ENCODE measurements at regions not wholly inside any gene's neighbourhood (a gene's known extent, or its start where the extent isn't known, plus 50 kb on each side); places are given as distances from the start of the nearest gene placed in this dataset.

- TF ChIP-seq KAT2A (conservative IDR thresholded peaks at IDR 0.05; ENCODE audit: control insufficient read depth, low read depth, low read length): no peak
- TF ChIP-seq SUZ12 (IDR thresholded peaks at IDR 0.05; ENCODE audit: unreplicated experiment): no peak
- no peak for TF ChIP-seq MTA2 (IDR thresholded peaks at IDR 0.05; ENCODE audit: low read depth)
Observed at GRCh38 chr16:73797115-73797514, 499.5 kb upstream of the PSMD7 start (continued).

- no TSS peak for BruUV-seq (replicated peaks)
- CTCF ChIA-PET: no interaction called here
- ATAC-seq (no peak), DNase-seq (ENCODE audit: low read depth, low spot score) (no peak), FAIRE-seq (no peak)
- SMC1A ChIA-PET (ENCODE audit: uncharacterized antibody, unreplicated experiment): no interaction called here
- no peaks in the 10 kb centered on the region for H3K9me3 ChIP-seq (replicated peaks; ENCODE audit: control insufficient read depth, insufficient read depth, low read length)
- no peaks in the 10 kb centered on the region for H3K36me3 ChIP-seq (ENCODE audit: control insufficient read depth in 2 of 2, insufficient read depth in 2 of 2, low read length in 1 of 2)
- H3K79me2 ChIP-seq (ENCODE audit: control insufficient read depth, insufficient read depth, low read length): no peaks in the 10 kb centered on the region
- no peak overlapping the region for H3K4me2 ChIP-seq (ENCODE audit: control insufficient read depth, insufficient read depth)
- H2AFZ ChIP-seq (ENCODE audit: control insufficient read depth, low read depth, low read length): no peak overlapping the region
- no peak overlapping the region for H3K27ac ChIP-seq (ENCODE audit: control insufficient read depth, insufficient read depth)
- no peak for TF ChIP-seq SIX5 (IDR thresholded peaks at IDR 0.05; ENCODE audit: low read depth, low read length, severe bottlenecking)
- TF ChIP-seq IKZF2 (IDR thresholded peaks at IDR 0.05): no peak
- TF ChIP-seq MEF2A (IDR thresholded peaks at IDR 0.05; ENCODE audit: insufficient read depth, low read depth, low read length): no peak
- TF ChIP-seq HDGF (IDR thresholded peaks at IDR 0.05): no peak
- TF ChIP-seq ZBED1 (IDR thresholded peaks at IDR 0.05; ENCODE audit: borderline replicate concordance): no peak
- POLR2A ChIA-PET: no interaction called here
- H3K4me3 ChIP-seq: no peak overlapping the region
- no peaks in the 10 kb centered on the region for H3K4me1 ChIP-seq (ENCODE audit: control insufficient read depth, insufficient read depth, low read length)
- H3K27me3 ChIP-seq (replicated peaks in 1 of 2; ENCODE audit: control insufficient read depth in 2 of 2, insufficient read depth in 2 of 2, low read length in 1 of 2): no peaks in the 10 kb centered on the region
- RAD21 ChIA-PET (ENCODE audit: unreplicated experiment): no interaction called here
- in situ Hi-C loops (cut with MboI) (no loop called here), intact Hi-C loops (cut with micrococcal nuclease; ENCODE audit: unreplicated experiment) (no loop called here)
- no peak overlapping the region for H3K9ac ChIP-seq (ENCODE audit: control insufficient read depth, insufficient read depth, low read length)
- H4K20me1 ChIP-seq (ENCODE audit: control insufficient read depth, insufficient read depth): no peaks in the 10 kb centered on the region
- 53% methylated on average over 4 of the region's 4 CpGs for WGBS (ENCODE audit: insufficient coverage, insufficient replicate concordance, low lambda C conversion rate, missing lambda C conversion rate)
Observed at GRCh38 chr16:73796241-73796640, 500.4 kb upstream of the PSMD7 start.

GRCh38 chr16:73794994-73795393, 501.6 kb upstream of the PSMD7 start:
- 57% methylated on average over 3 of the region's 3 CpGs for WGBS (ENCODE audit: insufficient coverage, insufficient replicate concordance, low lambda C conversion rate, missing lambda C conversion rate)
- Histone ChIP-seq H4K20me1 (ENCODE audit: control insufficient read depth, insufficient read depth) (no peaks in the 10 kb centered on the region), H3K79me2 (ENCODE audit: control insufficient read depth, insufficient read depth, low read length) (no peaks in the 10 kb centered on the region), H2AFZ (ENCODE audit: control insufficient read depth, low read depth, low read length) (no peak overlapping the region), H3K4me3 (no peak overlapping the region), H3K36me3 (ENCODE audit: control insufficient read depth in 2 of 2, insufficient read depth in 2 of 2, low read length in 1 of 2) (no peaks in the 10 kb centered on the region), H3K4me1 (ENCODE audit: control insufficient read depth, insufficient read depth, low read length) (no peaks in the 10 kb centered on the region), H3K9ac (ENCODE audit: control insufficient read depth, insufficient read depth, low read length) (no peak overlapping the region), H3K27ac (ENCODE audit: control insufficient read depth, insufficient read depth) (no peak overlapping the region), H3K27me3 (replicated peaks in 1 of 2; ENCODE audit: control insufficient read depth in 2 of 2, insufficient read depth in 2 of 2, low read length in 1 of 2) (no peaks in the 10 kb centered on the region), H3K4me2 (ENCODE audit: control insufficient read depth, insufficient read depth) (no peak overlapping the region), H3K9me3 (replicated peaks; ENCODE audit: control insufficient read depth, insufficient read depth, low read length) (no peaks in the 10 kb centered on the region)
- POLR2A ChIA-PET: no interaction called here
- CTCF ChIA-PET: no interaction called here
- in situ Hi-C loops (cut with MboI) (no loop called here), intact Hi-C loops (cut with micrococcal nuclease; ENCODE audit: unreplicated experiment) (no loop called here)
- FAIRE-seq: no peak
- no peak for DNase-seq (ENCODE audit: low read depth, low spot score)
- BruUV-seq (replicated peaks): no TSS peak
- no peak for ATAC-seq
- TF ChIP-seq STAT3 (IDR thresholded peaks at IDR 0.05; ENCODE audit: low read depth, low read length) (no peak), STAT1 (conservative IDR thresholded peaks at IDR 0.05) (no peak), CEBPZ (IDR thresholded peaks at IDR 0.05; ENCODE audit: low read depth, low read length) (no peak), NRF1 (conservative IDR thresholded peaks at IDR 0.05; ENCODE audit: low read depth, low read length) (no peak)
- SMC1A ChIA-PET (ENCODE audit: uncharacterized antibody, unreplicated experiment): no interaction called here
- RAD21 ChIA-PET (ENCODE audit: unreplicated experiment): no interaction called here
